HG03432 (cell line): ENCODE measurements at regions not wholly inside any gene's neighbourhood (a gene's known extent, or its start where the extent isn't known, plus 50 kb on each side); places are given as distances from the start of the nearest gene placed in this dataset.
"Not testable (repeated sequence)": the region's sequence is repeated elsewhere in the genome, so short reads cannot be mapped to it uniquely, and the experiment has no call there.

Source experiments
- ATAC-seq: cut with Tn5 transposase; IDR thresholded peaks from one replicate; pipeline ENCODE4 v1.9.1; 2021; ENCODE audit warnings: mild to moderate bottlenecking, moderate library complexity; ENCODE audit not compliant: unreplicated experiment

DNA sequence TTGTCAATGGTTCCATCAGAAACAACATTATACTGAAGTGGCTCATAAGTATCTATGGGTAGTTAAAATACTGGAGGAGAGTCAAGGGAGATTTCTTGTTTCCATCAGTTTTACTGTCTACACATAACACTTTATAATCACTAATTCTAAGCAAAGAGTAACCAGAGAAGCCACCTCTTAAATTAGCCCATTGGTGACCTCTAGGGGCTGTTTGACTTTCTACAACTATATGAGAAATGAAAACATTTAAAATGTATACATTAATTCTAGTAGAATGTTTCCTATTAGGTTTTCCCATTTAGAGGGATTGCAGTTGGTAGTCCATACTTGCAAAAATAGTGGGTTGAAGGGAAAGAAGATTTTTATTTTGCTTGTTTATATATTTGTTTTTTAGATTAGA, 504.3 kb downstream of the FAM181B start:
- ATAC-seq: peak; percentile 74

DNA sequence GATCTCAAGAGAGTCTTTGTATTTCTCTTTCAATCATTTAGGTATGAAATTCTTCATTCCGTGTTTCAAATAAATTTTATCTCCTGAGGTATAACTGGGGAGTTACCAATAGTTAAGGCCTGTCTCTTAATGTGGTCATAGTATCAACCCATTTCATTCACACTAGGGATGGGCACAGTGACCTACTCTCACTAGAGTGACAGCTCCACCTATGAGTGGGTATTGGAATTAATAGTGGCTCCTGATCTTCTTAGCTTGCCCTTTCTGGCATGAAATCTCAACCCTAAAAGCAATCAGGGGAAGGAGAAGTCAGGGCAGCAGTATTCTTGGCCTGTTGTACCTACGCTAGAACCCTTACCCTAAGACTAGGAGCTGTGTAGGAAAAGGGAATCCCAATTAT, 507.7 kb downstream of the FAM181B start:
- no peak for ATAC-seq

- no peak for ATAC-seq
Measured at GRCh38 chr11:82225502-82225901, 508.2 kb downstream of the FAM181B start.

DNA sequence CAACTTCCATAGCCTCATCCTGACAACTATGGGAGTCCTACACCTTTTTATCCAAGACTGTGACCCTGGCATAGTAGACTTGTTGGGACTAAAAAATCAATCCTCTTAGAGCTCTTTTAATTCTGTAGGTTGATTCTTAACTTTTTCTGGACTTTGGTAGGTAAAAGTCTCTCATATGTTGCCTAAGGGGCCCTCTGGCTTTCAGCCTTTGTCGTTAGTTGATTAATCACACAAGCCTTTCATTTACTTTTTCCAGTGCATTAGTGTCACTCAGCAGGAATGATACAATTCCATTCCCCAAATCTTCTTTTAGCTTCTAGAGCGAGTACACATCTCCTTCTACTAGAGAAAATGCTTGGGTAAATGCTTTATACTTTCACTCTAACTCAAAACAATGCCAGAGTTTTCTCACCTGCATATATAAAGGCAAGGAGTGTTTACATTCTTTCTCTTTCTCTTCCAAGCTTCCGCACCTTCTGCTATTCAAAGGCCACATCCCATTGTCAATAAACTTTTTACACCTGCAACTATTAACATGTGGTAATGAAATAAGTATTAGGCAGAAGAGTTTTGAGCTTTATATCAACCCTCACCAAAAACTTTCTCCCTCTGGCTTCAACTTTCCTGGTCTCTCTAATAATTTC, 516.6 kb downstream of the FAM181B start:
- ATAC-seq: no peak

DNA sequence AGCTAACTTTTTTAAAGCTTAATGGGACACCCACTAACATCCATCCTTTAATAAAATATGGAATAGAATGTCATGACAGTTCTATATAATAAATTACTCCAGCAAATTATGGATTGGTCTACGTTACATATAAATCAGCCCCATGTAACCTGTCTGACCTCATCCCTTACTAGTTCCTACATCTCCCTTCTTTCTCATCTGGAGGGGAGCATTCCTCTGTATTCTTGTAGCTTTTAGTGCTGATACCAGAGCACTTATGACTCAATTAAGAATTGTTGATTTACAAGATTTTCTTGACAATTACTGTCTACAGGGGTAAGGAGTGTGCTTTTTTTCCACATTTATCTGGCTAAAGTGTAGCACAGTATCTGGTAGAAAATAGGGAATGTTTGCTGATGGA, 523.7 kb downstream of the FAM181B start:
- no peak for ATAC-seq

- ATAC-seq: no peak
Measured at GRCh38 chr11:82195283-82195682, 538.4 kb downstream of the FAM181B start.

GRCh38 chr11:82194521-82194920, 539.1 kb downstream of the FAM181B start:
- no peak for ATAC-seq

DNA sequence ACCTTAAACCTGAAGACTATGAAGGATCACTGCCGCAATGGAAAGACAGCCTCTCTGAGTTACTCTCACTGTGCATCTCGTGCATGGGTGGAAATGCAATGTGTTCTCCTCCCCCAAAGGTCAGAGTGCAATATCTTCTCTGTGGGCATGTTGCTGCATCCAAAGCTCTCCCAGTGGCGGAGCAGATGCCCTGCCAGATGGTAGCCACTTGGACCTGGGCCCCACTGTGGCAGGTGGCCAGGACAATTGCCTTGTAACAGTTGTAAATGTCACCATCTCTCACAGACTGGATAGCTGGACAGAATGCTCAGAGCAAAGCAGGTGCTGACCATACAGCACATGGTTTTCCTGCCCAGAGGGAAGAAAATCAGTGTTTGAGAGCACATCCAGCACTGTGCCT, 542.0 kb downstream of the FAM181B start:
- no peak for ATAC-seq

DNA sequence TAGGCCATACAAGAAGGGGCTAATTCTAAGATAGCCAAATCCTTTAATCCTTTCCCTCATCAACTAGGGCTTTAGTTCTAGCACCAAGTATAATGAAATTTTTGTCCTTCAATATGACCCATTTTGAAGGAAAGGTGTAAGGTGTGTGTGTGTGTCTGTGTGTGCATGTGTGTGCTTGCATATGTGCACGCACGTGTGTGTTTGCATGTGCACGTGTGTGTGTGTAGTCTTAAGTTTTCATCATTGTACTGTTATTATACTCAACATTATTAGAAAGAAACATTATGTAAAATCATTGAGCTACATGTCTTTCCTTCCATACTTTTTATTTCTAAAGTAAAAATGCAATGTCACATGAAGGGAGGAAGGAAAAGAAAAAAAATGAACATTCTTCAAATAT, 547.7 kb downstream of the FAM181B start:
- ATAC-seq: no peak

DNA sequence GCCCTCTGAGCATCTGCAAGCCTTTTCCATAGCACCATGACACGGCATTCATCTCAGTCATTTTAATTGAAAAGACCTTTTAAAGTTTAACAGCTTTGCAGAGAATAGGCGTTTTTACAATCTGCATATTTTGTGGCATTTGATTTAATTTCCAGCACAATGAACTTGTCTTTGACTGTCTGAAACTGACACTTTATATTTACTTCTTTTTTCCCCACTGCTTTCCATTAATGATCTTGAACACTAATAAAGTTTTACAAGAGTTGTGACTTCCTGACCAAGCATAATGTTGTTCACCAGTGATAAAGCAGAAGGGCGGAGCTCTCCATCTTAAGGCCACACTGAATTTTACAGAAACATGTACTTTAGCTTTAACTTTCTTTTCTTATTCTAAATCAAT, 548.7 kb downstream of the FAM181B start:
- ATAC-seq: no peak

DNA sequence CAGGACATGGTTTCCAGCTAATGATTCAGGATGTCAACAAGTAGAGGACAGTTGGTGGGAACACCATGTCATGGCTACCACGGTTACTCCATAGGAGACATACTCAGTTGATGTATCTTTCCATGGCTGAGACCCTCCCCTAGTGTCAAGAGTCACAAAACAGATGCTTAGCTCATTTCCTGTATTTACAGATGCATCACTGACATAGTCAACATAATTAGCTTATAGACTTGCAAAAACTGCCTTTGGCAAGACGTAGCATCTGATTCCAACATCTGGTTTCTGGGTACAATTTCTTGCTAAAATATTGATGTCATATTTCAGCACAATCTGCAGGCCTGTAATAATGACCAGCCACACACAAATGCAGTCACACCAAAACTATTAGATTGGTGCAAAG, 550.3 kb downstream of the FAM181B start:
- no peak for ATAC-seq

DNA sequence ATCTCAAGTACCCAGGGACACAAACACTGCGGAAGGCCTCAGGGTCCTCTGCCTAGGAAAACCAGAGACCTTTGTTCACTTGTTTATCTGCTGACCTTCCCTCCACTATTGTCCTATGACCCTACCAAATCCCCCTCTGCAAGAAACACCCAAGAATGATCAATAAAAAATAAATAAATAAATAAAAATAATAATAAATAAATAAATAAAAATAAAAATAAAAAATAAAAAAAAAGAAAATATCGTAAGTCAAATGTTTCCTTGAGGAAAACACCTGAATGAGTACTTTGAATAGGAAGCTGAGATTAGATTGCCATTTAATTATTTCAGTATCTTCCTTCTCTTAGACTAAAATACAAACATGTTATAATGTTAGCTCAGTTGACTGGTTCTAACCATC, 551.0 kb downstream of the FAM181B start:
- not testable (repeated sequence) for ATAC-seq

DNA sequence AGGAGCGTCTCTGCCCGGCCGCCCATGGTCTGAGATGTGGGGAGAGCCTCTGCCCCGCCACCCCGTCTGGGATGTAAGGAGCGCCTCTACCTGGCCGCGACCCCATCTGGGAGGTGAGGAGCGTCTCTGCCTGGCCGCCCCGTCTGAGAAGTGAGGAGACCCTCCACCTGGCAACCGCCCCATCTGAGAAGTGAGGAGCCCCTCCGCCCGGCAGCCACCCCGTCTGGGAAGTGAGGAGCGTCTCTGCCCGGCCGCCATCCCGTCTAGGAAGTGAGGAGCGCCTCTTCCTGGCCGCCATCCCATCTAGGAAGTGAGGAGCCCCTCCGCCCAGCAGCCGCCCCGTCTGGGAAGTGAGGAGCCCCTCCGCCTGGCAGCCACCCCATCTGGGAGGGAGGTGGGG, 551.9 kb downstream of the FAM181B start:
- not testable (repeated sequence) for ATAC-seq

DNA sequence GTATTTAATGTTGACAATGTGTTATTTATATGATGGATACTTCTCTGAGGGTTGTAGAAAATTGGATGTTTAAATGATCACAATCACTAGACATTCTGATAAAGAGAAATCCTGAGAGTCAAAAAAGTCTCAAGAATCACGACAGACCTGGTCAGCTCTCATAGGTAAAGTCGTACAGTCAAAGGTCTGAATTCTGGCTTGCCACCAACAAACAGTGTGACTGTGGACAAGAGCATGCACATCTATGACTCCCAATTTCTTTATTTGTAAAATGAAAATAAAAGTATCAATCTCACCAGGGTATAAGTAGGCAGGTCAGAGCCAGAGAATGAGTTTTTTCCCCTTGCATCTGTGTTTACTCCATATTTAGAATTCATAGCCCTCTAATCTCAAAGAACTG, 556.7 kb downstream of the FAM181B start:
- no peak for ATAC-seq

DNA sequence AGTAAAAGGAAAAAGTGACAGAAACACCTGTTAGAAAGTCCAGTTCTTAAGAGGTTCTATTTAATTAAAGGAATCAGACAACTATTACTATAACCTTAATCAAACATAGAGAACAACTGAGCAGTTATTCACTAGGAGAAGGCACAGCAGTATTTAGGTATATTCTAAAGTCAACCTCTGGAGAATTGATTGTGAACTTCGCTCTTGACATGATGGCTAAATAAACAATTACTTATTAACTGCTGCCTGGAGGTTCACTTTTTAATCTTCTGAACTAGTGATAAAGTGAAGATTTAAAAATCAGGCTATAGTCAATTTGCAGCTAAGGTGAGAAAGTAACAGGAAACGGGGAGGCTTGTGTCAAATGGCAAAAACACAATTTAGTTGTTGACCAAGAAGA, 557.3 kb downstream of the FAM181B start:
- no peak for ATAC-seq

DNA sequence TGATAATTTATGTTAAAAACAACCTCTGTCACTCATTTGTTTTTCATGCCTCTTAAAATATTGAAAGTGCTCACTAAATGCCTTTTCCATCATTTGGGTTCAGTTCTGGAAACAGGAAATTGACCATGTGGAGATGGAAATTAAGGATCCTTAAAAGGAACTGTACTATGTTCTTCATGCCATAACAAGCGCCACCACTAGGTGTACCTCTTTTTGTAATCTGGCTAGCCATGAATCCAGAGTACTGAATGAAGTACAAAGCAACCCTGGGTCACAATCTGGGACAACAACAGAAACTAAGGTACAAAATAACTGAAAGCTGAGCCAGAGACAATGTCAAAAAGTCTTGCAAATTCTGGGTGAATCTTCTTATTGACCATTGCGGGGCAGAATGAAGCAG, 559.1 kb downstream of the FAM181B start:
- peak; percentile 60 for ATAC-seq

DNA sequence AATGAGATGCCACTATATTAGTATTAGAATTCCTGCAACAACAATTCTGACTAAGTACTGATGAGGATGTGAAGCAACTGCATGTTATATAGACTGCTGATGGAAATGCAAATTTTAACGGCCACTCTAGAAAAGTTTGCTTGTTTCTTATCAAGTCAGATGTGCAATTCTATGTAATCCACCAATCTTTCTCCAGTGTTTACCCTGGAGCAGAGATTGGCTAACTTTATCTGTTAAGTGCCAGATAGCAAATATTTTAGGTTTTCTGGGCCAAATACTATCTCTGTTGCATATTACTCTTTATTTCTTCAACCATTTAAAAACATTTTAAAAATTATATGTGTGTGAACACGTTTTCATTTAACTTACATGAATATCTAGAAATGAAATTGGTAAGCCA, 586.9 kb downstream of the FAM181B start:
- ATAC-seq: no peak

DNA sequence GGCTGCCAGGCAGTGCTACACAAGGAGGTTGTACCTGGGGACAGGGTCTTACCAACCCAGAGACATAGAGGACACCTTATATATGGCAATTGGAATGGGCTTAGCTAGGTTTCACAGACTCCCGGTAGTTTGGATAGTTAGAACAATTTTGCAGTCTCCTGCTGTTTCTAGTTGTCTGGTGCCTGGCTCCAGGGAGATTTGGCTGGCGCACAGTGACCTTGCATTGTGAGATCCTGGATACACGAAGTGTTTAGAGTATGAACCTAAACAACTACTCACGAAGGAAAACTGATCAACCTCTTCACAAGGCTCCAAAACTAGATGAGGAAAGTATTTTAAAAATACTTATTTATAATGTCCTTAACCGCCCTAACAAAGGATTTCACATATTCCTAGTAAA, 614.7 kb downstream of the FAM181B start:
- ATAC-seq: no peak

- ATAC-seq: peak; percentile 78
Measured at GRCh38 chr11:82117362-82117761, 616.3 kb downstream of the FAM181B start.

DNA sequence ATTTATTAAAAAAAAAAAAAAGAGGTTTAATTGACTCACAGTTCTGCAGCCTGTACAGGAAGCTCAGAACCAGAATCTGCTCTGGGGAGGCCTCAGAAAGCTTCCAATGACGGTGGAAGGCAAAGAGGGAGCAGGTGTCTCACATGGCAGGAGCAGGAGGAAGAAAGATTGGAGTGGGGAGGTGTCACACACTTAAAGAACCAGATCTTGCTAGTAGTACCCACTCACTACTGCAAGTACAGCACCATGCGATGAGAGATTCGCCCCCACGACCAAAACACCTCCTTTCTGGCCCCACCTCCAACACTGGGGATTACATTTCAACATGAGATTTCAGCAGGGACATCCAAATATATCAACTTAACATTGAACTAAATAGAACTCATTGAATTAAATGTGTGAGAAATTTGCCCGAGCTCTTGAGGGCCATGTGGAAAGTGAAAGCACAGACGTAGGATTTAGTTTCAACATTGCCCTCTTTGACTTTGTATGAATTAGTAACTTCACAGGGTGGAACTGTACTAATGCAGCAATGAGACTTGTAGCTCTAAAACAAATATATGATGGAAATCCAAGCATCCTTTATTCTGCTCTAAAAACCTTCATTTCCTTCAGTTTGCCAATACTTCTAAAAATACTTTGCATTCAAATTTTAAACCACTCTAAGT, 628.2 kb downstream of the FAM181B start:
- peak; percentile 45 for ATAC-seq

DNA sequence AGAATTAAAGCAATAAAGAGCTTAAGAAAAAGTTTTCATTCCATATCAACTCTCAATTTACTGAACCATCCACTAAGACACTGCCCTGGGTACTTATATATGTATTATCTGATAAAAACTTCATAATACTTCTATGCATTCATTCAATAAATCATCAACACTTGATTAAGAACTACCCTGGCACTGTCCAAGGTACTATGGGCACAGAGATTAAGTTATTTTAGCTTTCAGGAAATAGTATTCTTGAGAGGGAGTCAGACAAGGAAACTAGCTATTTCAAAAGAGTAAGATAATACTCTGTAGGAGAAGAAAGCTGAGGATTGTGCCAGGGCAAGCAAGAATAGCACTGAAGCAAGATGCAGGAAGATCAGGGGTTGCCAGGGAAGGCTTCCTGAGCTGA, 640.8 kb downstream of the FAM181B start:
- no peak for ATAC-seq

- no peak for ATAC-seq
Measured at GRCh38 chr11:82089426-82089825, 644.2 kb downstream of the FAM181B start.

- no peak for ATAC-seq
Measured at GRCh38 chr11:82085493-82085892, 648.2 kb downstream of the FAM181B start.
